GM12865 (cell line): ENCODE measurements at regions not wholly inside any gene's neighbourhood (a gene's known extent, or its start where the extent isn't known, plus 50 kb on each side); places are given as distances from the start of the nearest gene placed in this dataset.

ENCODE experiments used
- DNase-seq: peaks from one replicate; pipeline ENCODE4 v3.0.0; 2010; ENCODE audit warnings: low read depth
- H3K4me3 ChIP-seq: 2 replicates; pipeline ENCODE4 v1.5.1; 2011; ENCODE audit warnings: mild to moderate bottlenecking, low read depth, low read length, control low read depth
- CTCF ChIP-seq: IDR thresholded peaks from 2 replicates; pipeline ENCODE4 v1.5.1; 2011; ENCODE audit warnings: low read length, control low read depth, low read depth, inconsistent platforms; ENCODE audit not compliant: insufficient read depth; ENCODE audit errors: missing control alignments

- H3K4me3 ChIP-seq = no peak overlapping the region
- no peak for TF ChIP-seq CTCF
- no peak for DNase-seq
Observed at GRCh38 chr1:82823876-82824275, 1023.1 kb downstream of the ADGRL2 start.

GRCh38 chr1:82820816-82821215, 1020.1 kb downstream of the ADGRL2 start:
- no peak for TF ChIP-seq CTCF
- no peak for DNase-seq
- no peak overlapping the region for H3K4me3 ChIP-seq

- no peak for TF ChIP-seq CTCF
- H3K4me3 ChIP-seq = no peak overlapping the region
- peak; percentile 35 for DNase-seq
Observed at GRCh38 chr1:82819234-82819633, 1018.5 kb downstream of the ADGRL2 start.

- DNase-seq = no peak
- no peak for TF ChIP-seq CTCF
- no peak overlapping the region for H3K4me3 ChIP-seq
Observed at GRCh38 chr1:82818586-82818985, 1017.9 kb downstream of the ADGRL2 start.

- no peak overlapping the region for H3K4me3 ChIP-seq
- no peak for TF ChIP-seq CTCF
- DNase-seq = no peak
Observed at GRCh38 chr1:82813386-82813785, 1012.7 kb downstream of the ADGRL2 start.

- no peak for DNase-seq
- no peak overlapping the region for H3K4me3 ChIP-seq
- no peak for TF ChIP-seq CTCF
Observed at GRCh38 chr1:82810601-82811000, 1009.9 kb downstream of the ADGRL2 start.

- TF ChIP-seq CTCF = no peak
- no peak for DNase-seq
- H3K4me3 ChIP-seq = no peak overlapping the region
Observed at GRCh38 chr1:82807563-82807962, 1006.8 kb downstream of the ADGRL2 start.
